ENCODE measurements at regions not wholly inside any gene's neighbourhood (a gene's known extent, or its start where the extent isn't known, plus 50 kb on each side); places are given as distances from the start of the nearest gene placed in this dataset.

DNA sequence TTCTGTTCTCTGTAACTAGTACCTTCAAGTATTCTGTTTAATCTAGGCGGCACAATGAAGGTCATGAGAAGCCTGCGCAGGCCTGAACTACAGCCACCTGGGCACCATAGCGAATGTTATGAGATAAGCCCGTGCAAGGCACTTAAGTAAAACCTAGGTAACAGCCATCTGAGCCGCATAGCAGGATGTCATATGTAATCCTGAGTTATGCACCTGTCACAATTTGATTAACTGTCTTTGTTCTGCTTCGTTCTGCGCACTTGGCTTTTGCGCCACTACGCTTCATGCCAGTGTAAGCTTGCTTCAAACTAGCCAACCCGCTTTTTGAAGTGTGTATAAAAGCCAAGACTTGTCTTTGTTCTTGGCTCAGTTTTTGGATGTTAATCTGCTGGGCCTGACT lies 449.8 kb downstream of the KCNJ18 start:
- TF ChIP-seq POLR2A (IDR thresholded peaks at IDR 0.05) (no peak), POLR2AphosphoS5 (IDR thresholded peaks at IDR 0.05) (no peak)
- TF ChIP-seq, protein P1, sequence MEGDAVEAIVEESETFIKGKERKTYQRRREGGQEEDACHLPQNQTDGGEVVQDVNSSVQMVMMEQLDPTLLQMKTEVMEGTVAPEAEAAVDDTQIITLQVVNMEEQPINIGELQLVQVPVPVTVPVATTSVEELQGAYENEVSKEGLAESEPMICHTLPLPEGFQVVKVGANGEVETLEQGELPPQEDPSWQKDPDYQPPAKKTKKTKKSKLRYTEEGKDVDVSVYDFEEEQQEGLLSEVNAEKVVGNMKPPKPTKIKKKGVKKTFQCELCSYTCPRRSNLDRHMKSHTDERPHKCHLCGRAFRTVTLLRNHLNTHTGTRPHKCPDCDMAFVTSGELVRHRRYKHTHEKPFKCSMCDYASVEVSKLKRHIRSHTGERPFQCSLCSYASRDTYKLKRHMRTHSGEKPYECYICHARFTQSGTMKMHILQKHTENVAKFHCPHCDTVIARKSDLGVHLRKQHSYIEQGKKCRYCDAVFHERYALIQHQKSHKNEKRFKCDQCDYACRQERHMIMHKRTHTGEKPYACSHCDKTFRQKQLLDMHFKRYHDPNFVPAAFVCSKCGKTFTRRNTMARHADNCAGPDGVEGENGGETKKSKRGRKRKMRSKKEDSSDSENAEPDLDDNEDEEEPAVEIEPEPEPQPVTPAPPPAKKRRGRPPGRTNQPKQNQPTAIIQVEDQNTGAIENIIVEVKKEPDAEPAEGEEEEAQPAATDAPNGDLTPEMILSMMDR (IDR thresholded peaks at IDR 0.05): no peak
